ENCODE measurements at regions not wholly inside any gene's neighbourhood (a gene's known extent, or its start where the extent isn't known, plus 50 kb on each side); places are given as distances from the start of the nearest gene placed in this dataset.
A peak's percentile ranks its signal among the peaks of the same experiment; 100 is the strongest.

DNA sequence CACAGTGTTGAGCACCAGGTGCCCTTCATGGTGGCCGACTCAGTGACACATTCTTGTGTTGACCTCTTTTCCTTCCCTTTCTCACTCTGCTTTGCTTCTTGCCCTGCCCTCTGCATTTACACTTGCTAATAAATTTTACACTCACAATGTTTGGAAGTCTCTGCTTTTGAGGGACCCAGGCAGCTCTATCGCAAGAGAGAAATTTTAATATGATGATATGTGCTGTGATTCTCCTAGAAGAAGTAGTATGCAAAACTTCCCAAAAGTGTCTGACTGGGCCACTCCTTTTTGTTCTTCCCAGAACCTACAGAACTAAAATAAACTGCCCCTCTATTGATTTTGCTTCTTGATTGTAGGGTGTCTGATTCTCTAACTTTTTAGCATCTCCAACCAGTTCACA lies 135.0 kb downstream of the IRS1 start:
- TF ChIP-seq, protein P1, sequence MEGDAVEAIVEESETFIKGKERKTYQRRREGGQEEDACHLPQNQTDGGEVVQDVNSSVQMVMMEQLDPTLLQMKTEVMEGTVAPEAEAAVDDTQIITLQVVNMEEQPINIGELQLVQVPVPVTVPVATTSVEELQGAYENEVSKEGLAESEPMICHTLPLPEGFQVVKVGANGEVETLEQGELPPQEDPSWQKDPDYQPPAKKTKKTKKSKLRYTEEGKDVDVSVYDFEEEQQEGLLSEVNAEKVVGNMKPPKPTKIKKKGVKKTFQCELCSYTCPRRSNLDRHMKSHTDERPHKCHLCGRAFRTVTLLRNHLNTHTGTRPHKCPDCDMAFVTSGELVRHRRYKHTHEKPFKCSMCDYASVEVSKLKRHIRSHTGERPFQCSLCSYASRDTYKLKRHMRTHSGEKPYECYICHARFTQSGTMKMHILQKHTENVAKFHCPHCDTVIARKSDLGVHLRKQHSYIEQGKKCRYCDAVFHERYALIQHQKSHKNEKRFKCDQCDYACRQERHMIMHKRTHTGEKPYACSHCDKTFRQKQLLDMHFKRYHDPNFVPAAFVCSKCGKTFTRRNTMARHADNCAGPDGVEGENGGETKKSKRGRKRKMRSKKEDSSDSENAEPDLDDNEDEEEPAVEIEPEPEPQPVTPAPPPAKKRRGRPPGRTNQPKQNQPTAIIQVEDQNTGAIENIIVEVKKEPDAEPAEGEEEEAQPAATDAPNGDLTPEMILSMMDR (IDR thresholded peaks at IDR 0.05; ENCODE audit: insufficient read depth, low read length, poor library complexity, severe bottlenecking), result no peak
- Histone ChIP-seq H3K4me3 (ENCODE audit: low read depth, low read length) (no peak overlapping the region), H3K27me3 (ENCODE audit: control insufficient read depth, insufficient read depth, low read length) (no peaks in the 10 kb centered on the region), H3K36me3 (ENCODE audit: control insufficient read depth, insufficient read depth, low read length) (no peaks in the 10 kb centered on the region)
- DNase-seq (ENCODE audit: low read depth), result no peak

DNA sequence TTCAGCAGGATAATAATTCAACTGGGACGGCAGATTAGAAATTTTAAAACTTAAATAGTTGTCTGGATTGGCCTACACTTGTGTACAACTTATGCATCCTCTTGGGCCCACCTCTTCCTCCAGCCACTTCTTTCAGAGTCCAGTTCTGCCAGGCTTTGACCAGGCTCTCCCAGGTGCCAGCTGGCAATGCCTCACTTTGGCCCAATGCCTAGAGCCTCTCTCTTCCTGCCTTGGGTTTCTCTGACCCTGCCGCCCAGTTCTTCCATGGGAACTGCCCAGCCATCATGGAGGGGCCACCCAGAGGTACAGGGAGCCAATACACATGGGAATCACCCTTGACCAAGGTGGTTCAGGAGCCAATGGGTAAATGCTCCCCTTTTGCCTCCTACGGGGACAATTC lies 135.5 kb downstream of the IRS1 start:
- no peak for DNase-seq (ENCODE audit: low read depth)
- Histone ChIP-seq H3K4me3 (ENCODE audit: low read depth, low read length) (no peak overlapping the region), H3K27me3 (ENCODE audit: control insufficient read depth, insufficient read depth, low read length) (no peaks in the 10 kb centered on the region), H3K36me3 (ENCODE audit: control insufficient read depth, insufficient read depth, low read length) (no peaks in the 10 kb centered on the region)
- TF ChIP-seq, protein P1 (IDR thresholded peaks at IDR 0.05; ENCODE audit: insufficient read depth, low read length, poor library complexity, severe bottlenecking), result no peak

DNA sequence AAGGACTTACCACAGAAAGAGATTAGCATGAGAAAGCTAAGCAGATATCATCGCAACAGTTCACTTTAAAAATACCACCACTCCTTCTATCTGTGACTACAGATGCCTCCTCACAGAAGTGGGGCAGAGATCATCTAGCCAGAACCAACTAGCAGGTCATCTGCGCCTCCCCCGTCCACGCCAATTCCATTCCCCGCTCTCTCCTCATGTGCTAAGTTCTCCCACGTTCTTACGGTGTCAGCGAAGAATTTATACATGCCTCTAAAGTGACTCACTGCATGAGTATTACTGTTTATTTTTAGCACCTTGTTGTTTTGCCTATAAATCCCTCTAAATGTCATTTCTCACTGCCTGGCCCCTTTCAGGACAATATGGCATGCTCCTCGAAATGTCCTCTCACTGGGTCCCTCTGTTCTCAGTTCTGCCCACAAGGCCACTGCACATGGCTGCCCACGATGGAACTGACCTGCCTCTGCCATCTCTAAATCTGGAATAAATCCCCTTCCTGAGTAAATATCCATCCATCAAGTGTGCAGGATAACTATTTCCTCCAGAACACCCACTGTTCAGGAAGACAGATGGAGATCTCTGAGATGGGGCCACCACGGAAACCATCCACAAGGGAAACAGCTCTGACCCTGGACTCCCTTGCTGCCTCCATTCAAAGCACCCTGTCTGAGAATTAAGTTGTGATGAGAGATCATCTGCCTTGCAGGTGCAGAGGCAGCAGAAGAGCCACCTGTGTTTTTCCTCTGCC lies 137.7 kb downstream of the IRS1 start:
- H3K4me3 ChIP-seq (ENCODE audit: low read depth, low read length), result no peak overlapping the region
- DNase-seq (ENCODE audit: low read depth), result peak; percentile 95
- H3K27me3 ChIP-seq (ENCODE audit: control insufficient read depth, insufficient read depth, low read length), result no peaks in the 10 kb centered on the region
- H3K36me3 ChIP-seq (ENCODE audit: control insufficient read depth, insufficient read depth, low read length), result no peaks in the 10 kb centered on the region
- TF ChIP-seq, protein P1 (IDR thresholded peaks at IDR 0.05; ENCODE audit: insufficient read depth, low read length, poor library complexity, severe bottlenecking), result no peak

DNA sequence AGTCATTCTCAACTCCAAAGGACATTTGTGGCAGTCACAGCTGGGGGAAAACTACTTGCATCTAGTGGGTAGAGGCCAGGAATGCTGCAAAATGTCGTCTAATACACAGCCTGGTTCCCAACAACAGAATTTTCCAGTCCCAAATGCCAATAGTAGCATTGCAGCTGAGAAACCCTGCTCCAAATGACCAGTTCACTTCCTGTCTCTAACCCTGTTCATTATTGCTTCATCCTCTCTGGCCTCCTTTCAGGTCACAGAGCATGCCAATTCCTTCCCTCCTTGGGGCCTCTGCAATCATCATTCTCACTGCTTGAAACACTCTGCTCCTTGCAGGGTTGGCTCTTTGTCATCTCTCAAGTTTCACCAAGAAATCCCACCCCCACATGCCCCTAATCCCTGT lies 139.1 kb downstream of the IRS1 start:
- no peak for DNase-seq (ENCODE audit: low read depth)
- H3K4me3 ChIP-seq (ENCODE audit: low read depth, low read length), result no peak overlapping the region
- no peaks in the 10 kb centered on the region for H3K27me3 ChIP-seq (ENCODE audit: control insufficient read depth, insufficient read depth, low read length)
- TF ChIP-seq, protein P1 (IDR thresholded peaks at IDR 0.05; ENCODE audit: insufficient read depth, low read length, poor library complexity, severe bottlenecking), result no peak
- H3K36me3 ChIP-seq (ENCODE audit: control insufficient read depth, insufficient read depth, low read length), result no peaks in the 10 kb centered on the region

DNA sequence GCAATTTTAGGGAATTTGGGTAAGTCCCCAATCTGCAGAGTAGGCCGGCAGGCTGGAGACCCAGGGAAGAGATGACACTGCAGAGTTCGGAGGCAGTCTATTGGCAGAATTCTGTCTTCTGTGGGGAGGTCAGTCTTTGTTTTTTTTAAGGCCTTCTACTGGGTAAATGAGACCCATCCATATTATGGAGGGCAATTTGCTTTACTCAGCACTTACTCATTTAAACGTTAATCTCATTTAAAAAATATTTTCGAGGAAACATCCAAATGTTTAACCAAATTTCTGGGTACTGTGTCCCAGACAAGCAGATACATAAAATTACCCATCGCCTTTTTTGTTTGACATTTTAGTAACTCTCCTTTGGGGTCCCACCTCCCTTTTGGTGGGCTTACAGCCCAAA lies 139.5 kb downstream of the IRS1 start:
- TF ChIP-seq, protein P1 (IDR thresholded peaks at IDR 0.05; ENCODE audit: insufficient read depth, low read length, poor library complexity, severe bottlenecking), result no peak
- H3K27me3 ChIP-seq (ENCODE audit: control insufficient read depth, insufficient read depth, low read length), result no peaks in the 10 kb centered on the region
- H3K4me3 ChIP-seq (ENCODE audit: low read depth, low read length), result no peak overlapping the region

DNA sequence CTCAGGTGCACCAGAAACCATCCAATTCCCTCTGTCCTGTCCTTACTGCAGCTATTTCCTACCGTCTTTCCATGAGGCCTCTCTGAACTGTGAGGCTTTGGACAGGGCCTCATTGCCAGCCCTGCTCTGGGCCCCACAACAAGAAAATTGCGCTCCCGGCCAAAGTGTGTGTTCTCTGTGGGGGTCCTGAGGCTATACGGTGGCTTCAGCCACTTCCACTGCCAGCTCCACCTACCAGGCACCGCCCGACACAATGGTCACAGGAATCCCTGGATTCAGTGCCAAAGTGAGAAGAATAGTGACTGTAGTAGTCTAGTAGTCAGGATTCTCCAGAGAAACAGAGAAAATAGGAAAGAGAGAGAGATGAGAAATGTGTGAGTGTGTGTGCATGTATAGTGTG lies 140.2 kb downstream of the IRS1 start:
- H3K27me3 ChIP-seq (ENCODE audit: control insufficient read depth, insufficient read depth, low read length), result no peaks in the 10 kb centered on the region
- no peaks in the 10 kb centered on the region for H3K36me3 ChIP-seq (ENCODE audit: control insufficient read depth, insufficient read depth, low read length)
- no peak for DNase-seq (ENCODE audit: low read depth)
- TF ChIP-seq, protein P1 (IDR thresholded peaks at IDR 0.05; ENCODE audit: insufficient read depth, low read length, poor library complexity, severe bottlenecking), result no peak
- no peak overlapping the region for H3K4me3 ChIP-seq (ENCODE audit: low read depth, low read length)

More for the DNA sequence above, 139.5 kb downstream of the IRS1 start:
- no peak for DNase-seq (ENCODE audit: low read depth)
- H3K36me3 ChIP-seq (ENCODE audit: control insufficient read depth, insufficient read depth, low read length), result no peaks in the 10 kb centered on the region

All from kidney epithelial cell (primary cell).